KG1 (cell line): ENCODE measurements at regions not wholly inside any gene's neighbourhood (a gene's known extent, or its start where the extent isn't known, plus 50 kb on each side); places are given as distances from the start of the nearest gene placed in this dataset.

ENCODE experiments used
- DNase-seq: peaks from one replicate; lab custom pipeline; 2025; lab: John Stamatoyannopoulos, UW

GRCh38 chr1:57925226-57925625 is 501.4 kb upstream of the DAB1 start:
- no peak for DNase-seq

- no peak for DNase-seq
Measured at GRCh38 chr1:57922130-57922529, 498.3 kb upstream of the DAB1 start.

GRCh38 chr1:57916041-57916440 is 492.2 kb upstream of the DAB1 start:
- no peak for DNase-seq

- DNase-seq, result no peak
Measured at GRCh38 chr1:57911427-57911826, 487.6 kb upstream of the DAB1 start.

GRCh38 chr1:57910782-57911181 is 486.9 kb upstream of the DAB1 start:
- no peak for DNase-seq

GRCh38 chr1:57910305-57910704 is 486.4 kb upstream of the DAB1 start:
- DNase-seq, result no peak

- DNase-seq, result no peak
Measured at GRCh38 chr1:57908147-57908890, 484.5 kb upstream of the DAB1 start.

- DNase-seq, result no peak
Measured at GRCh38 chr1:57901208-57901919, 477.5 kb upstream of the DAB1 start.

GRCh38 chr1:57898531-57898930 is 474.7 kb upstream of the DAB1 start:
- no peak for DNase-seq

- DNase-seq, result no peak
Measured at GRCh38 chr1:57897581-57897980, 473.7 kb upstream of the DAB1 start.

- no peak for DNase-seq
Measured at GRCh38 chr1:57894315-57894714, 470.5 kb upstream of the DAB1 start.

- no peak for DNase-seq
Measured at GRCh38 chr1:57889676-57890320, 465.9 kb upstream of the DAB1 start.

- DNase-seq, result no peak
Measured at GRCh38 chr1:57887964-57888491, 464.2 kb upstream of the DAB1 start.

GRCh38 chr1:57886376-57886775 is 462.5 kb upstream of the DAB1 start:
- DNase-seq, result no peak

- no peak for DNase-seq
Measured at GRCh38 chr1:57883642-57883995, 459.8 kb upstream of the DAB1 start.

GRCh38 chr1:57882934-57883641 is 459.2 kb upstream of the DAB1 start:
- DNase-seq, result no peak

- DNase-seq, result no peak
Measured at GRCh38 chr1:57882072-57882471, 458.2 kb upstream of the DAB1 start.

GRCh38 chr1:57881639-57882038 is 457.8 kb upstream of the DAB1 start:
- DNase-seq, result no peak

GRCh38 chr1:57879700-57880099 is 455.8 kb upstream of the DAB1 start:
- DNase-seq, result no peak

- no peak for DNase-seq
Measured at GRCh38 chr1:57874418-57874877, 450.6 kb upstream of the DAB1 start.

GRCh38 chr1:57872913-57873312 is 449.1 kb upstream of the DAB1 start:
- DNase-seq, result no peak

GRCh38 chr1:57868908-57869307 is 445.0 kb upstream of the DAB1 start:
- no peak for DNase-seq
